B cell (primary cell): ENCODE measurements at regions not wholly inside any gene's neighbourhood (a gene's known extent, or its start where the extent isn't known, plus 50 kb on each side); places are given as distances from the start of the nearest gene placed in this dataset.

ENCODE experiments used
- EZH2 ChIP-seq: IDR thresholded peaks from 2 replicates; pipeline ENCODE4 v1.6.1; 2012; ENCODE audit warnings: borderline replicate concordance, low read depth, mild to moderate bottlenecking, moderate library complexity, low read length; ENCODE audit not compliant: insufficient read depth, poor library complexity, severe bottlenecking
- TF ChIP-seq, protein P1 (sequence below): fragments of 200-600 bp; IDR thresholded peaks from one replicate; pipeline ENCODE4 v1.8.0; 2022; ENCODE audit warnings: antibody characterized with exemption, mild to moderate bottlenecking

DNA sequence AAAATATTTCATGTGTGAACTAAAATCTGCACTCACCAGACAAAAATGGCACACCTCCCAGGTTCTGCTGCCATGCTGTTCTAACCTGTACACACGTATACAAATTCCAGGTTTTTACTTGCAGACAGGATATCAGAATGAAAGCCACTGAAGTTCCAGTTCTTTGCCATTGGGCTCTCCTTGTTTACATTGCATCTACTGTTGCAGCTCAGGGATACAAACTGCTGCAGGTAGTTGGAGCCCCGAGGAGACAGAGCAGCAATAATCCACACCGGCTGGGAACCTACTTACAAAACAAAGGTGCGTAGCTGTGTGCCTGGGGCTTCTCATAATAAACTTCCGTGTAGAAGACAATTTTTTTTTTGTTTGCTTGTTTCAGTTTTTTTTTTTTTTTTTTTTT lies 59.6 kb downstream of the HAPSTR1 start:
- TF ChIP-seq, protein P1, sequence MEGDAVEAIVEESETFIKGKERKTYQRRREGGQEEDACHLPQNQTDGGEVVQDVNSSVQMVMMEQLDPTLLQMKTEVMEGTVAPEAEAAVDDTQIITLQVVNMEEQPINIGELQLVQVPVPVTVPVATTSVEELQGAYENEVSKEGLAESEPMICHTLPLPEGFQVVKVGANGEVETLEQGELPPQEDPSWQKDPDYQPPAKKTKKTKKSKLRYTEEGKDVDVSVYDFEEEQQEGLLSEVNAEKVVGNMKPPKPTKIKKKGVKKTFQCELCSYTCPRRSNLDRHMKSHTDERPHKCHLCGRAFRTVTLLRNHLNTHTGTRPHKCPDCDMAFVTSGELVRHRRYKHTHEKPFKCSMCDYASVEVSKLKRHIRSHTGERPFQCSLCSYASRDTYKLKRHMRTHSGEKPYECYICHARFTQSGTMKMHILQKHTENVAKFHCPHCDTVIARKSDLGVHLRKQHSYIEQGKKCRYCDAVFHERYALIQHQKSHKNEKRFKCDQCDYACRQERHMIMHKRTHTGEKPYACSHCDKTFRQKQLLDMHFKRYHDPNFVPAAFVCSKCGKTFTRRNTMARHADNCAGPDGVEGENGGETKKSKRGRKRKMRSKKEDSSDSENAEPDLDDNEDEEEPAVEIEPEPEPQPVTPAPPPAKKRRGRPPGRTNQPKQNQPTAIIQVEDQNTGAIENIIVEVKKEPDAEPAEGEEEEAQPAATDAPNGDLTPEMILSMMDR: no peak
- TF ChIP-seq EZH2: no peak
